Colon (tissue), 2 donors: ENCODE measurements at regions not wholly inside any gene's neighbourhood (a gene's known extent, or its start where the extent isn't known, plus 50 kb on each side); places are given as distances from the start of the nearest gene placed in this dataset.

Source experiments
- FAIRE-seq: peaks from 2 replicates; lab custom pipeline; 2012; peaks lifted over from hg19 to GRCh38; lab: Jason Lieb, UNC
- donor health status: control.
- donor health status: control.

DNA sequence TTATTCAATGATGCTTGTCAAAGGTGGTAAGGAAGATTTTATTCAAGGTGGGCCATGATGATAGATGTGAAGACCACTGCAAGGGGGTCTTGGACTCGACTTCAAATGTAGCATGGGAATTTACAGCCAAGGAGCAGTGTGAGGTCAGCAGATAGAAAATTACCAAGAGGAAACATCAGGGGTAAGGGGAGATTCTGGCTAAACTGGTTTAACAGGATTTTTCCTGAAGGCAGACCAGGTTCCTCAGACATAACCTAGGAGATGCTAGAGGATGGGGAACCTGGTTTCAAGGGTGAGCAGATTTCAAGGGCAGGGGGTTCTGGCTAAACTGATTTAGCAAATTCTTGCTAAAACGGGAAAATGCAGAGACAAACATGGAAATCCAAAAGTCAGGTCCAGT is 464.9 kb downstream of the TAFA4 start:
- no peak for FAIRE-seq

DNA sequence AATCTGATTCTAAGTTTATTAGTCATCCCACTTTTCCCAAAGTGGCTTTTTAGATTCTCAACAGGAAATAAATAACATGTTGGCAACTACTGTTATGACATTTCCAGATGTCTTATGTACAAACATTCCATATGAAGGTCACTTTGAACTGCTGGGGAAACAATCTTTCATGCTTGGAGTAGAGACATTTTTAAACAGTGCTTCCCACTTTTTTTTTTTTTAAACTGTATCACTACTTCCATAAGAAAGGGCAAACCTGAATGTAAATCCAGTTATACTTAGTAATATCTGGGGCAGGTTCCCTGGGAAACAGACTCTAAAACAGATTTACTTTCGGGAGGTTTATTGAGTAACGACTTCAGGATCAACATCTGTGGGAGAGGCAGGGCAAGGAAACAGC is 473.8 kb downstream of the TAFA4 start:
- FAIRE-seq: no peak

DNA sequence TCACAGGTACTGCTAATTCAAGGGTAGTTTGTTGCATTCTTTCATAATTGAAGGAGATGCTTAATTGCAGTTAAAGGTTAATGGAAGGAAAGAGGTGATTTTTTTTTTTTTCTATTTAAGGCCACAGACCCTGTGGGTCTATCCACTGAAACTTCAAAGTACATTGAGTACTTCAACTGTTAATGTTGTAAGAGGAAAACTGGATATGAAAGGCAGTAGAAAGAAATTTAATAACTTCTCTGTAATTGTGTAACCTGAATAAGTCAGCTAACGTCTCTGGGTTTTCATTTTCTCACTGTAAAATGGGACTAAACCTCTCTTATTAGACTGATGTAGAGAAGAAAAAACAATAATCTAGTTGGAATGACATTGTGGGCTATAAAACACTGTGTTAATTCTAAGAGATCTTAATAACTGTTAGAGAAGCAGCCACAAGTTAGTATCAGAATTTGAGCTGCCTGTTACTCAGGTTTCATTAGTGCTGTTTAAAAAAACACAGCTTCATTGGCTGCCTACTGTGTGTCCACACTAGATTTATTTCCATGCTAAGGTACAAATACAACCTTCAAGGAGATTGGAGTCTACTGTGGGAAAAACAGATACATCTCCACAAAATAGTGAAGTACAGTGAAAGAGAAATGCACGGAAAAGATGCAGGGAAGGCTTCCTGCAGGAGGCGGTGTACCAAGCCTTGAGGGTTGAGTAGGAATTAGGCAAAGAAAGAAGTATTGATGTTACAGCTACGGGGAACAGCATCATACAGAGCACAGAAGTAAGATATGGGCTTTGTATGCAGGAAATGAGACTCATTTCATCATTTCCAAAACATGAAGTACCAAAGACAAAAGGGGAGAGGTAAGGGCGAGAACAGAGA is 483.6 kb downstream of the TAFA4 start:
- no peak for FAIRE-seq

DNA sequence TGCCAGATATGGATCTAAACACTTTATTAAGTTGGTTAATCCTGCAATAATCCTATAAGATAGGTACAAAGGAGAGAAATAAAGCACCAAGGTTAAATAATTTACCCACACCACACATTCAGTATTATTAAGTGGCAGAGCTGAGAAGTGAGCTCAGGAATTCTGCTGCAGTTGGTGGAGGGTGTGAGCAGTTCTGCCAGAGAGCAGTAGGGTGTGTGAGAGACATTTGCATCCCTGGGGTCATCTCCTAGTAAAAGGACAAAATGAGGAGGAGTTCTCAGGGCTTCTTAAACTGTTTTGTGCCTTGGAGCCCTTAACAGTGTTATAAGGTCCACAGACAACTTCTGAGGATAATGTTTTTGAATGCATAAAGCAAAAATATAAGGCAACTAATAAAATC is 484.5 kb downstream of the TAFA4 start:
- FAIRE-seq: no peak

DNA sequence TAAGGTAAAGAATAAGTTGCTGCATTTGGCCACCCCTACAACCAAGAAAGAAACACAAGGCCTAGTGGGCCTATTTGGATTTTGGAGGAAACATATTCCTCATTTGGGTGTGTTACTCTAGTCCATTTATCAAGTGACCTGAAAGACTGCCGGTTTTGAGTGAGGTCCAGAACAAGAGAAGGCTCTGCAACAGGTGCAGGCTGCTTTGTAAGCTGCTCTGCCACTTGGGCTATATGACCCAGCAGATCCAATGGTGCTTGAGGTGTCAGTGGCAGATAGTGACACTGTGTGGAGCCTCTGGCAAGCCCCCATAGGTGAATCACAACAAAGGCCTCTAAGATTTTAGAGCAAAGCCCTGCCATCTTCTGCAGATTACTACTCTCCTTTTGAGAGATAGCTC is 491.3 kb downstream of the TAFA4 start:
- FAIRE-seq: no peak

DNA sequence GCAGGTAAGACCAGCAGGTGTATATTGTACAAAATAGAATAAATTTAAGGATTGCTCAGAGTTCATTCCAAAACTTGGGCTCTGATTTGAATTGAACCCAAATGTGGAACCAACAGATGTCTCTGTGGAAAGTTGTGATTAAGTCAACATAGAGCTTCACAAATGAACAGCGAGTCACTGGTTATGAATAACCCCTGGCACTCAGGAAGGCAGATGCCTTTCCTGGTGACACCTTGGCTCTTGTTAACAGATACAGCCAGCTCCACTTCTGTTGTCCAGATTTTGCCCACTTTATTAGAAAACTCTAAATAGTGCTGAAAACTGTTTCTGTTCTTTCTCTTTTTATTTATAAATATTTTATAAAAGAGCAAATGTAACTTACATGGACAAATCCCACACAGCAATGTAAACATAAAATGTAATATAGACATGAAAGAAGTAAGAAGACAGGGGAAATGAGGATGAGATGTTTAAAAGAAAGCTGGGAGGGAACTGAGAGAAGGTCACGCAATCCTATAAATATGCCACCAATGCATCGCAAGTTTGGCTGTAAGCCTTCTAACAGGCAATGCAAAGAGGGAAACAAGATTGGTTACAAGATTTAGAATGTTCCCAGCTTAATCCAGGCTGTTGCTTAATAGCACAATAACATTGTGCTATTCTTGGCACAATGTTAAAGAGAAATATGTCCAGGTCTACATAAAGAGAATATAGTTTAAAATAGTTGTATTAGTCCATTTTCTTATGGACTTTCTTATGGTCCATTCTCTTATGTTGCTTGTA is 495.5 kb downstream of the TAFA4 start:
- FAIRE-seq: no peak

DNA sequence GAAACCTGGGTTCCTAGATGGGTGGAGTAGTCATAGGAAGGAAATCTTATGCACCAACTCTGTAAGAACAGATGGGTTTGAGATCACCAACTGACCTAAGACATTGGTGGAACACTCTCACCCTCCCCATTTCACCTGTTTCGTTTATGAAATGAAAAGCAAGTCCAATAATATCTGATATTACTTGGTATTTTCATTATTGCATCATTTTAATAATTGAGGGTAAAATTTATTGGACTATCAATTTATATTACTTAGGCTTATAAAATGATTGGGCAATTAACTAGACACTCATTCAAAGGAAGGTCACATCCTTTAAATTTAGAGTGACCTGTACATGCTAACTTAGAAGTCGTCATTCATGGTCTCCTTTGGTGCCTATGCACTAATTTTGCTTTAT is 503.9 kb downstream of the TAFA4 start:
- no peak for FAIRE-seq

DNA sequence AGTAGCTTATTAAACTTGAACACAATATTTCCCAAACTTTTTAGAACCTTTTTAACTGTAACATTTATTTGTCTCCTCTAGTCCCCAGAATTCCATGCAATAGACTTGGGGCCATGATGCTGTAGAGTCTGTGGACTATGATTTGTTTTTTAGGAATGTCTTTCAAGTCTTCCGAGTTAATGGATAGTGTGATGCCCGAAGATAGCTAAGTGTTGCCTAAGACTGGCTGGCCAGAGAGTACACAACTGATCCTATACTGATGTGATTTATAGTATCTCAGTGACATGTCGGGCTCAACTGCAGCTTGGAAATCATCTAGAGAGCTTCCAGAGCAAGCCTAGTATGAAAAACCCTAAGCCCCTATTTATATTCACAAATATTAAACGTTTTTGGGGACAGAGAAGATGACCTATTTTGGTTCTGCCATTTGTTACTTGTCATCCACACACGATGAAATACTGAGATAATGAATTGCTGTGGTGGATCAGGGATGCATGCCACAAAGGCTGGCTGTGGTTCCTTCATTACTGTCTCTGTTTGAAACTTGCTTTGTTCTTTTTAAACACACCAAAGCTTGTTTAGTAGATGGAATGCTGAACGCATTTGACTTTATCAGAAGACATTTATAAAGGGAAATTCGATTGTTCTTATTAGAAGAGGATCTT is 507.4 kb downstream of the TAFA4 start:
- no peak for FAIRE-seq

DNA sequence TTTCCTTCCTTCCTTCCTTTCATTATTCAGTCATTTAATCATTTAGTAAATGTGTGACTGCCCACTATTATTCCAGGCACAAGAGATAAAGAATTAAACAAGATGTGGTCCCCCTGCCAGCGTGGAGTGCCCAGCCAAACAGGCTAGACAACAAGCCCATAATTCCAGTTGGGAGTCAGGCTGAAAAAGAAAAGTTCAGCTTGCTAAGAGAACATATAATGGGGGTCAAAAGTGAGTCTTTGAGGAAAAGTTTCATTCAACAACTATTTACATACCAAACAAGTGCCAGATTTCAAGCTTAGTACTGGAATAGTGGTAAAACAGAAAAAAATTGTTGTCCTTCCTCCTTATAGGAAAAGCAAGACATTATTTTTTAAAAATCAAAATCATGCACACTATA is 523.7 kb downstream of the TAFA4 start:
- no peak for FAIRE-seq

DNA sequence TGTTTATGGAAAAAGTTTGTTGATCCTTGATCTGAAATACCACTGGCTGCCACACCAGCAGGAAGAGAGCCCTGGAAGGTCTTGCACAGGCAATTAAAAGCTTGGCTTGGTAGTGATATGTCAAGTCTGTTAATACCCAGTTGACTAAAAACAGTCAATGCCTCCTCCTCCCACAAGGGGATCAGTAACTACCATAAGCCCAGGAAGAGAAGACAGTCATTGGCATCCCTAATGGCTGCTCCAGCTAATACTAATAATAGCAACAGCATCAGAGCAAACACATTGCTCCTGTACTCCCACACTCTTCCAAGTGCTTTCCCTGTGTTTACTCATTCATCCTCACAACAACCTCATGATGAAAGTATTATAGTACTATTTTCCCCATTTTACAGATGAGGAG is 528.6 kb downstream of the TAFA4 start:
- FAIRE-seq: no peak

DNA sequence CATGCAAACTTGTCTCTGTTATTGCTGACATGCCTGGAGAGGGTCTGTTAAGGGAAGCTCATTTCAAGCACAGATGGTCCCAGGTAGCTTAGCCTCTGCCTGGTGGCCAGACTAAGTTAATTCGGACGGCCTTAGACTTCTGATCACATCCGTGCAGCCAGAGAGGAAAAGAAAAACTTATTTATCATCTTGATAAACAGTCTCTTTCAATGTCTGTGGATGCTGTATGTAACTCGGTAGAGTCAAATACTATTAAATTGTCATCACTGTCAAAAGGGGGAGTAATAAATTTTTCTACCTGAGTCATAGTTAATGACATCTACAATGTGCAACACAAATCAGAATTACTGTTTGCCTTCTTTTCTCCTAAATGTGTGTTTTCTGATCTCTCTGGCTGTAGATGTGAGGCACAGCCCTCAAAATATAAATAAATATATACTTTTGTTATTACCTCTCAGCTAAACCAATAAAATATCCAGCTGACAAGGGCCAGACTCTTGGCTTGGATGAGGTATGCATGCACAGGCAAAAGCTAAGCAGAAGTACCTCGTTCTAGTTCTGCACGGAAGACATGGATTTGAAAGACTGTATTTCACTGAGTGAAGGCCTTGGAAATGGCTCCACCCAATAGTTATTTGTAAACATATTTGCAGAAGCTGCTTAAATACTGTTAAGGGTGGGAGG is 530.0 kb downstream of the TAFA4 start:
- no peak for FAIRE-seq

DNA sequence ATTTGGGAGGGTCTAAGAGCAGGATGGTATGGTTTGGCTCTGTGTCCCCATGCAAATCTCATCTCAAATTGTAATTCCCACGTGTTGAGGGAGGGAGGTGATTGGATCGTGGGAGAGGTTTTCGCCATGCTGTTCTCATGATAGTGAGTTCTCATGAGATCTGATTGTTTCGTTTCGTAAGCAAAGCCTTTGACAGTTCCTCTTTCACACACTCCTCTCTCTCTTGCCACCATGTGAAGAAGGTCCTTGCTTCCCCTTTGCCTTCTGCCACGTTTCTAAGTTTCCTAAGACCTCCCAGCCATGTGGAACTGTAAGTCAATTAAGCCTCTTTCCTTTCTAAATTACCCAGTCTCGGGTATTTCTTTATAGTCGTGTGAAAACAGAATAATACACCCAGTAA is 553.7 kb downstream of the TAFA4 start:
- FAIRE-seq: no peak

DNA sequence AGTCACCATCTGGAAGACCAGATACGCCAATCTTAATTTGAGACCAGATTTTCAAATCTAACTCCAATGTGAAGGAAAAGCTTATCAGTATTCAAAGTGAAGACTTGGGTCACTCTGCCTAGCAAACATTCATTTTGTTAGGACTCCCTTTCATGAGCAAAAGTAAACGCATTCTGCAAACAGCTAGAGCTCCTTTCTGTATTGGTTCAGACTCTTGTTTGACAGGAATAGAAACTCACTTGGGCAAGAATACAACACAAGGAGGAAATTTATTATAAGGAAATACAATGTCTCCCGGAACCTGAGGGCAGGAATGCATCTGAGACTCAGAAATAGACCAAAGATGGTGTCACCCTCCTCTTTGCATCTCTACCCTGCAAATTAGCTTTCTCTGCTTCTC is 558.6 kb downstream of the TAFA4 start:
- no peak for FAIRE-seq

DNA sequence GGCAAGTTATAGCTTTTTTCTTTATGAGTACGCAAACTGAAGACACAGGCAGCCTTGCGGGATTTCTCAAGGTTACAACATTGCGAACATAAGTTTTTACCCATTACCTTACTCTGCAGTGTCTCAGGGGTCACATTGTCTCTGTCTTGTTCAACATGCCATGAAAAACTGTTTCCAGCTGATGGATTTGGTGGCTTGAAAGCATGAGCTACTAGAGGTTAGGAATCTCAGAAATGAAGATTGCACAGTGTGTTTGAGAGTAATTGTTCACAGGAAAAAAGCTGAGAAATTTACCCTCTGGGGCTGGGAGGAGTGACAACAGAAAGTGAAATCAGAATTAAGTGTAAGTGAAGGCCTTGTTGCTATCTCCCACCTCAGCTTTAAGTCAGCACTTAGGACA is 568.6 kb downstream of the TAFA4 start:
- no peak for FAIRE-seq

DNA sequence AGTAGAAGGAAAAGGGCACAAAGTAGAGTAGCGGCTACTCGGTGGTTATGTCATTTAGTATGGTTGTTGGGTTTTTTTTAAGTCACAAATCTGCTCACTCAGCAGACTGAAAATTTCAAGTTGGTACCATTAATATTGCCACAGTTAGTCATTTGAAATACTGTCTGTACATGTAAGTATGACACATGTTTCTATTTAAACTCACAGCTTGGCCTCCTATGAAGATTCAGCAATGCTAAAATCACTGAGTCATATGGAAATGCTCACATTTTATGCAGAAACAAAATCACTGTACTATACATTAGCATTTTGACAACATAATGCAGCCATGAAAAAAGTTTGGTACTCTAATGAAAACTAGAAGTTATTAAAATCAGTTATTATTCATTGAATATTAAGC is 571.9 kb downstream of the TAFA4 start:
- no peak for FAIRE-seq

DNA sequence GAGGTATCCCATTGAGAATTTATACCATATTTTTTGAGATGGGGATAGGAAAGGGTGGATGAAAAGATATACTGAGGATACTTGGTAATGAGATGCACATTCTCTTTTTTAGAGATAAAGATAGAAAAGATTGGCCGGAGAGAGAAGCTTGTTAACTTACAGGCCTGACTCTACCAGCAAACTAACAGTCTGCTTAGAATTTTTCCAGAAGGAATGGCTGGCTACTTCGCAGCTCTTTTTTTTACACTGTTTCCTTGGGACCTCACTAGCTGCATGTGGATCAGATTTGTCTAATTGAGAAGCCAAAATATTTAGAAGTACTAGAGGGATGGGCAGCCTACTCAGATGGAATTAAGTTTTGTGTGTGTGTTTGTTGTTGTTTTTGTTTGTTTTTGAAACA is 586.6 kb downstream of the TAFA4 start:
- FAIRE-seq: no peak

DNA sequence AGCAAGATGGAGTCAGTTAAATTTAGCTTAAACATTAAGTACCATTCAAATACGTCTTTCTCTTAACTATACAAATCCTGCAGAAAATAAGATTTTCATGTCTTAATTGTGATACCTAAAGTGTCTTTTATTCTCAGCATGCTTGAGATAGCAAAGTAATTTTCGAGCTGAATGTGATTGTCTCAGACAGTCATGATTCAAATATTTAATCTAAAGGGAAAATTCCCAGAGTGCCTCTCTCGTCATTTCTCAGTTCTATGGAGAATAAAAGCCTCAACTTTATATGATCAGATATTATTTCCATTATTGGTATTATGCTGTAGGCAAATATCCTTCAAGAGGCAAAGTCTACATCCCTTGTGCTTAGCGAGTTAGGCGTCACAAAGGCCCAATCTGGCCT is 589.9 kb downstream of the TAFA4 start:
- FAIRE-seq: no peak

DNA sequence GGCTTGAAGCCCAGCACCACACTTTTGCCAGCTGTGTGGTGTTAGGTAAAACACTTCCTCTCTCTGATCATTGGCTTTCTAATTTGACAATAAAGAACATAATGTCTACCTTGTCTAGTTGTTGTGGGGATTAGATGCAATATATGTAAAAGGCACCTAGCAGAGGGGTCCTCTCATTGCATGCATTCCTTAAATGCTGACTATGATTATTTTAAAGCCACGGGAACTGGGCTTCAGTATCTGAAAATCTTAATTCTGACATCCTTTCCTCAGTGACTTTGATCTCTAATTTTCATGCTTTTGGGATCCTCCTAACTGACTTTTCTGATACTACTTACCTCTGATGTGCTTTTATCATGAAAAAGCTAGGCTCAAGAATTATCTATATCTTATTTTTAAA is 596.3 kb downstream of the TAFA4 start:
- no peak for FAIRE-seq

DNA sequence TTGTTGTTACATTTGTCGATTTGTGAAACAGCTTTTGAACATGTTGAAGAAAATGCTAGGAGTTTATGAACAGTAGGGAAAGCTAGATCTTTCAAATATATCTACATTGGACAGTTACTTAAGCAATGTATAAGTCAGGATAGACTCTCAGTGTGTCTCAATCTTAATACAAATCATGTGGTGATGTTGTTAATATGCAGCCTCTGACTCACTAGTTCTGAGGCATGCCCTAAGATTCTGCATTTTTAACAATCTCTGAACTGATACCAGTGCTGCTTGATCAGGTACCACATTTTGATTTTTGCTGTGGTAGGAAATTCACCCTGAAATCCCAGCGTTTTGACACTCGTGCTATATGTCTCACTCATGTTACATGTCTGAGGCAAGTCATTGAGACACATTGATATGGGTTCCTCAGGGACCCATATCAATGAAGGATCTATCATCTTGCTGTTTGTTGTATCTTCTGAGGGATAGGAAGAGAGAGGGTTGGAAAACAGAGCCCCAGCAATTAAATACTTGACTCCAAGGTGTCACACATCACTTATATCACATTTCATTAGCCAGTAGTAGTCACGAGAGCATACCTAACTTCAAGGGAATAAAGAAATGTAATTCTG is 597.9 kb downstream of the TAFA4 start:
- FAIRE-seq: no peak

DNA sequence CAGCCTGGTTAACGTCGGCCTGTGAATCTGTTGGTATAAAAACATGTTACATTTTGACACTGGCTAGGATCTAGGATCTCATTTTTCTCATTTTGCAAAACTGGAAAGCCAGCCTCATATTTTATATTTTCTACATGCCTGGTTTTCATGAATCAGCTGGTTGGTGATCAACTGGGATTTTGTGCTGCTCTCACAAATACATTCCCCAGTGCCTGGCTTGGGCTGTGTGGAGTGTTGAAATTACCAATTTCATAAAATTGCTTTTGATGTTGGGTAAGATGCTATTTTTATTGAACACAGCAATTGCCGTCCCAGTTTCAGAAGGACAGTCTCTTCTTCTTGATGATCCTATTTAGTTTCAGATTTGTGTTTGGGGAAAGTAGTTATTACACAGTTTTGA is 604.3 kb downstream of the TAFA4 start:
- FAIRE-seq: no peak

DNA sequence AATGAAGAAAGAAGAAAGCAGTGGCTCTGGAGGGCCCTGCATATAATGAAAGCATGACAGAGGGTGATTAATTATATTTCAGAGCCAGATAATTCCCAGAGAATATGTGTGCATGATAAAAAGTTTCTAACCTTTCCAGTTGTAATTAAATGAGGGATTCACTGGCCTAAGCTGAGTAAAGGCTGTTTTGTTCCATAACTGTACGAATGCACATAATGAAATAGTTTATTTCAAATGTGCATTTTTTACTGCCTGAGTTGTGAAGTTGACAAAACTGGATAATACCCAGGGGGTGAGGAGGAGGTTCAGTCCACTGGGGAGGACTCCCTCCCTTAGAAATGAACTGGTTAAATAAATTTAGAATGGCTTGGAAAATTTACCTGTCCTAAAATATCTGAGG is 616.4 kb downstream of the TAFA4 start:
- no peak for FAIRE-seq

DNA sequence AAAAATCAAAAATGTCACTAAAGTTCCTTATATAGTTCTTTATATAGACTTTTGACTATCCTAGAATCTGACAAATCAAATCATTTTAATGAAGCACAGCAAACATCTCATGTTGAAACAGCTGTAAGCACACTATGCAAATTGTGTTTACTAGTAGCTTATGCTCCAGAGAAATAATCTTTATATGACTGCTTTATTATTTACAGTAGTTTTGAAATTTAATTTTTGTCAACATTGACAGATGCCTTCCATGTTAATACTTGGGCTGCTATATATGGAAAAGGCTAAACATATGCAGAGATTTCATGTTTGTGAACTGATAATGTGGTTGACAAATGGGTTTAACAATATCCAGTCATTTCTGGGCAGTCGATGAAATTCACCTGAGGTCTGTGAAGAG is 616.8 kb downstream of the TAFA4 start:
- no peak for FAIRE-seq
